ENCODE measurements at regions not wholly inside any gene's neighbourhood (a gene's known extent, or its start where the extent isn't known, plus 50 kb on each side); places are given as distances from the start of the nearest gene placed in this dataset.
A peak's percentile ranks its signal among the peaks of the same experiment; 100 is the strongest.

DNA sequence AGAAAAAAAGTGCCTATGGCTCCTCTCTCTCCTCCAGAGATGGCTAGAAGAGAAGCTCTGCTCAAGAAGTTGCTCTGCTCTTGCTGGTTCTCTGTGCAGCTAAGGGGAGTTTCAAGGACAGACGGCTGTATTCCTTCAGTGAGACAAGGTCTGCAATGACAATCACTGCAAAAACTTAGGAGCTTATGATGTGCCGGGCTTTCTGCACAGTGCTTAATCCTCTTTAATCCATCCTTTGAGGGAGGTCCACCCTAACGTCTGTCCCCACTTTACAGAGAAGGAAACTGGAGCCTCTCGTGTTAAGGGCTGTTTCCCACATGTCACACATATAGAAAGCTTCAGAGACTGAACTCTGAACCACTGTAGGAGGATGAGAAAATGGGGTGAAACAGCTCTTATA lies 260.6 kb downstream of the MEX3B start:
- Mint-ChIP-seq H3K27ac (ENCODE audit: unreplicated experiment) (no peak overlapping the region), H3K9me3 (peaks cover 2% of the 10 kb centered on the region), H3K27me3 (ENCODE audit: low read depth) (no peaks in the 10 kb centered on the region), H3K4me3 (no peak overlapping the region), H3K36me3 (ENCODE audit: low read depth) (peaks cover 15% of the 10 kb centered on the region), H3K4me1 (no peaks in the 10 kb centered on the region)
- TF ChIP-seq, protein P1, sequence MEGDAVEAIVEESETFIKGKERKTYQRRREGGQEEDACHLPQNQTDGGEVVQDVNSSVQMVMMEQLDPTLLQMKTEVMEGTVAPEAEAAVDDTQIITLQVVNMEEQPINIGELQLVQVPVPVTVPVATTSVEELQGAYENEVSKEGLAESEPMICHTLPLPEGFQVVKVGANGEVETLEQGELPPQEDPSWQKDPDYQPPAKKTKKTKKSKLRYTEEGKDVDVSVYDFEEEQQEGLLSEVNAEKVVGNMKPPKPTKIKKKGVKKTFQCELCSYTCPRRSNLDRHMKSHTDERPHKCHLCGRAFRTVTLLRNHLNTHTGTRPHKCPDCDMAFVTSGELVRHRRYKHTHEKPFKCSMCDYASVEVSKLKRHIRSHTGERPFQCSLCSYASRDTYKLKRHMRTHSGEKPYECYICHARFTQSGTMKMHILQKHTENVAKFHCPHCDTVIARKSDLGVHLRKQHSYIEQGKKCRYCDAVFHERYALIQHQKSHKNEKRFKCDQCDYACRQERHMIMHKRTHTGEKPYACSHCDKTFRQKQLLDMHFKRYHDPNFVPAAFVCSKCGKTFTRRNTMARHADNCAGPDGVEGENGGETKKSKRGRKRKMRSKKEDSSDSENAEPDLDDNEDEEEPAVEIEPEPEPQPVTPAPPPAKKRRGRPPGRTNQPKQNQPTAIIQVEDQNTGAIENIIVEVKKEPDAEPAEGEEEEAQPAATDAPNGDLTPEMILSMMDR (conservative IDR thresholded peaks at IDR 0.05): no peak
- DNase-seq (ENCODE audit: low read depth, low spot score): no peak

DNA sequence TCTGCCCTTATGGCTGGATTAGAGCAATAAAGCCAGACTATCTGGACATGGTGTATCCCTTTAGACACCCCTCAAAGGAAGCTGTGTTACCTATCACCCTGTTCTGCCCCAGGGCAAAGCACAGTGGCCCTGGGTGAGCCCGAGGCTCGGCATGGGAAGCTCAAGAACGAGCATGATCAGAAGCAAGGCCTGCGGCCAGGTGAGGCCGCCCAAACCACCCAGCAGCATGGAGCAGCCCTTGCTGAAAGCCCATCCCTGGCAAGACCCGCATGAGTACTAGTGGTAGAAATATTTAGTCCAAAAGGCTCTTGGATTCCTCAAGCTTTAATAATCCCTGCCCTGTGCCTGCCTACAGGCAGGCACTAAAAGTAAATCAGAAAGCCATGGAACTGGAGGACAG lies 261.1 kb downstream of the MEX3B start:
- Mint-ChIP-seq H3K4me1 (no peaks in the 10 kb centered on the region), H3K4me3 (no peak overlapping the region), H3K36me3 (ENCODE audit: low read depth) (peaks cover 15% of the 10 kb centered on the region), H3K27me3 (ENCODE audit: low read depth) (no peaks in the 10 kb centered on the region), H3K27ac (ENCODE audit: unreplicated experiment) (no peak overlapping the region), H3K9me3 (peaks cover 2% of the 10 kb centered on the region)
- no peak for DNase-seq (ENCODE audit: low read depth, low spot score)
- TF ChIP-seq, protein P1 (conservative IDR thresholded peaks at IDR 0.05): no peak

DNA sequence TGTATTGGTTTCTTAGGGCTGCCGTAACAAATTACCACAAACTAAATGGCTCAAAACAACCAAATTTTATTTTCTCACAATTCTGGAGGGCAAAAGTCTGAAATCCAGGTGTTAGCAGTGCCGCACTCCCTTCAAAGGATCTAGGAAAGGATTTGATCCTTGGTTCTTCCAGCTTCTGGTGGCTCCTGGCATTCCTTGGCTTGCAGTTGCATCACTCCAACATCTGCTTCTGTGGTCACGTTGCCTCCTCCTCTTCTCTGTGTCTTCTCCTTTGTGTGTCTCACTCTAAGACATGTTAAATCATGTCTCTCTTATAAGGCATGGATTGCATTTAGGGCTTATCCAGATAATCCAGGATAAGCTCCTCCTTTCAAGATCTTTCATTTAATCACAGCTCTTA lies 262.2 kb downstream of the MEX3B start:
- Mint-ChIP-seq H3K27me3 (ENCODE audit: low read depth) (no peaks in the 10 kb centered on the region), H3K9me3 (peaks cover 2% of the 10 kb centered on the region), H3K4me1 (no peaks in the 10 kb centered on the region), H3K36me3 (ENCODE audit: low read depth) (peaks cover 15% of the 10 kb centered on the region), H3K4me3 (no peak overlapping the region), H3K27ac (ENCODE audit: unreplicated experiment) (no peak overlapping the region)
- no peak for DNase-seq (ENCODE audit: low read depth, low spot score)
- TF ChIP-seq, protein P1 (conservative IDR thresholded peaks at IDR 0.05): no peak

DNA sequence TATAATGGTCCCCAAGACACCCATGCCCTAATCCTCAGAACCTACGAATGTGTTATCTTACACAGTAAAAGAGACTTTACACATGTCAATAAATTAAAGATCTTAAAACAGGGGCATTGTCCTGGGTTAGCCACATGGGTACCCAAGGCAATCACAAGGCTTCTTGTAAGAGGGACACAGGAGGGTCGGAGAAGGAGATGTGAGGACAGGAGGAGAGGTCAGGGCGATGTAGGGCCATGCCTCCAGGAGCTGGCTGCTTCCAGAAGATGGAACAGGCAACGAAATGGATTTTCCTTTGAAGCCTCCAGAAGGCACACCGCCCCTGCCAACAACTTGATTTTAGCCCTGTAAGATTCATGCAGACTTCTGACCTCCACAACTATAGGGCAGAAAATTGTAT lies 262.7 kb downstream of the MEX3B start:
- H3K27me3 Mint-ChIP-seq (ENCODE audit: low read depth): no peaks in the 10 kb centered on the region
- no peak for DNase-seq (ENCODE audit: low read depth, low spot score)
- peaks cover 2% of the 10 kb centered on the region for H3K9me3 Mint-ChIP-seq

DNA sequence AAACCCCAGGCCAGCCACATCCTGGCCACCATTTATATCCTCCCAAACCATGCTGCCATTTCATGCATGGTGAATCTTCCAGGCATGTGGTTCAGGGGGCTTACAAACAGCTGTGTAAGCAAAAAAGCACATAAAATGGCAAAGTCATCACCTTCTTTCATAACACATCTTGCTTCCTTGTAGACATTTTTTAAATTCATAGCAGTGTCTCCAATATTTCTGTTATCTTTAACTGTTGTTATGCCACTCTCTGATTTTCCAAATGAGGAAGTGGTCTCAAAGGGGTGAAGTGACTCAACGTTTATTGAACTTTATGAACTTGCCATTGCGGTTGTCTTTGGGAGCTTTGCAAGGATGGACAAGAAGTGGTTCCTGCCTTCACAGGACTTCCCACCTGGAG lies 264.4 kb downstream of the MEX3B start:
- Mint-ChIP-seq H3K27me3 (ENCODE audit: low read depth) (no peaks in the 10 kb centered on the region), H3K4me1 (no peaks in the 10 kb centered on the region)
- TF ChIP-seq, protein P1 (conservative IDR thresholded peaks at IDR 0.05): no peak

More for the DNA sequence above, 262.7 kb downstream of the MEX3B start:
- Mint-ChIP-seq H3K27ac (ENCODE audit: unreplicated experiment) (peak overlapping the region; percentile 64), H3K4me1 (no peaks in the 10 kb centered on the region), H3K4me3 (no peak overlapping the region), H3K36me3 (ENCODE audit: low read depth) (peaks cover 15% of the 10 kb centered on the region)
- TF ChIP-seq, protein P1 (conservative IDR thresholded peaks at IDR 0.05): no peak

DNA sequence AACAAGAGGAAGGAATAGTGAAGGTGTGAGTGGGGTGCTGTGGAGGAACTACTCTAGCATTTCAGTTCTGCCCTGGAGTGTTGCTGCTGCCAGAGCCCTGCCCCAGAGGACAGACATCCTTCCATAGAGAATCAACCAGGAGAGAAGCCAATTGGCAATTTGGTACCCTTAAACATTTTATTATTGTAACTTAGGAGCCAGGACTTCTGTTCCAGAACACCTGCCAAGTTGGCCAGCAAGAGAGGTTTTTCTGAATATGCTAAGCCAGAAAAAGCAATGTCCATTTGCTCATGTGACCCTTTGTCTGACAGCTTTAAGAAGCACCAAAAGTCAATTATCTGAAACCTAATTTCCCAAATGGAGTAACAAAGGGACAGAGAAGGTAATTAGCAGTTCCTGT lies 264.9 kb downstream of the MEX3B start:
- peaks cover 15% of the 10 kb centered on the region for H3K36me3 Mint-ChIP-seq (ENCODE audit: low read depth)
- H3K4me3 Mint-ChIP-seq: no peak overlapping the region
- H3K27ac Mint-ChIP-seq (ENCODE audit: unreplicated experiment): no peak overlapping the region
- DNase-seq (ENCODE audit: low read depth, low spot score): no peak
- TF ChIP-seq, protein P1 (conservative IDR thresholded peaks at IDR 0.05): no peak
- H3K4me1 Mint-ChIP-seq: no peaks in the 10 kb centered on the region
- no peaks in the 10 kb centered on the region for H3K27me3 Mint-ChIP-seq (ENCODE audit: low read depth)
- H3K9me3 Mint-ChIP-seq: peaks cover 2% of the 10 kb centered on the region

More for the DNA sequence above, 264.4 kb downstream of the MEX3B start:
- no peak overlapping the region for H3K27ac Mint-ChIP-seq (ENCODE audit: unreplicated experiment)
- peaks cover 15% of the 10 kb centered on the region for H3K36me3 Mint-ChIP-seq (ENCODE audit: low read depth)
- DNase-seq (ENCODE audit: low read depth, low spot score): no peak
- H3K9me3 Mint-ChIP-seq: peaks cover 2% of the 10 kb centered on the region
- no peak overlapping the region for H3K4me3 Mint-ChIP-seq

All from neural crest cell (in vitro differentiated cells).